Neural cell (in vitro differentiated cells): ENCODE measurements at regions not wholly inside any gene's neighbourhood (a gene's known extent, or its start where the extent isn't known, plus 50 kb on each side); places are given as distances from the start of the nearest gene placed in this dataset.

ENCODE experiments used
- H2AFZ ChIP-seq: fragments of 200-600, 300-800 bp; sonication (generic), shearing (Covaris generic); 2 replicates; pipeline ENCODE4 v1.6.0; 2014; ENCODE audit warnings: low read depth, mild to moderate bottlenecking, antibody characterized with exemption, low read length, moderate library complexity
- H3F3A ChIP-seq: fragments of 200-600 bp; shearing (Covaris generic); 2 replicates; pipeline ENCODE4 v1.6.1; 2016; ENCODE audit warnings: mild to moderate bottlenecking, moderate library complexity, mixed read lengths, antibody characterized with exemption, low read length; ENCODE audit not compliant: insufficient read depth, poor library complexity, severe bottlenecking
- H3K27ac ChIP-seq: fragments of 200-600, 300-800 bp; sonication (generic), shearing (Covaris generic); 2 replicates; pipeline ENCODE4 v1.5.1; 2014; ENCODE audit warnings: mild to moderate bottlenecking, low read length, moderate library complexity
- H3K27me3 ChIP-seq: fragments of 300-800, 200-600 bp; sonication (generic), shearing (Covaris generic); 2 replicates; pipeline ENCODE4 v1.6.0; 2014; ENCODE audit warnings: mild to moderate bottlenecking, low read depth, low read length, moderate library complexity; ENCODE audit not compliant: insufficient read depth
- H3K36me3 ChIP-seq: fragments of 300-800, 200-600 bp; sonication (generic), shearing (Covaris generic); 2 replicates; pipeline ENCODE4 v1.5.1; 2014; ENCODE audit warnings: mild to moderate bottlenecking, antibody characterized with exemption, low read length, moderate library complexity; ENCODE audit not compliant: insufficient read depth
- H3K4me2 ChIP-seq: fragments of 300-800, 200-600 bp; sonication (generic), shearing (Covaris generic); 2 replicates; pipeline ENCODE4 v1.6.0; 2014; ENCODE audit warnings: mild to moderate bottlenecking, low read length
- H3K4me3 ChIP-seq: fragments of 300-800, 200-600 bp; sonication (generic), shearing (Covaris generic); 2 replicates; pipeline ENCODE4 v1.5.1; 2014; ENCODE audit warnings: mild to moderate bottlenecking, low read length, moderate library complexity
- H3K79me2 ChIP-seq: fragments of 200-600 bp; shearing (Covaris generic); replicated peaks from 2 replicates; pipeline ENCODE4 v1.6.0; 2014; ENCODE audit warnings: mild to moderate bottlenecking, low read length, moderate library complexity; ENCODE audit not compliant: insufficient read depth
- H3K9ac ChIP-seq: fragments of 300-800, 200-600 bp; sonication (generic), shearing (Covaris generic); 2 replicates; pipeline ENCODE4 v1.6.1; 2016; ENCODE audit warnings: mild to moderate bottlenecking, low read length, mixed read lengths
- H3K9me2 ChIP-seq: fragments of 200-600 bp; shearing (Covaris generic); 2 replicates; pipeline ENCODE4 v1.6.1; 2016; ENCODE audit warnings: mild to moderate bottlenecking, low read length, mixed read lengths; ENCODE audit not compliant: insufficient read depth
- H3K9me3 ChIP-seq: fragments of 200-600, 300-800 bp; sonication (generic), shearing (Covaris generic); 2 replicates; pipeline ENCODE4 v1.6.1; 2016; ENCODE audit warnings: mild to moderate bottlenecking, mixed run types, low read length, moderate library complexity, mixed read lengths
- H4K20me1 ChIP-seq: fragments of 200-600 bp; shearing (Covaris generic); 2 replicates; pipeline ENCODE4 v1.6.1; 2016; ENCODE audit warnings: mild to moderate bottlenecking, mixed run types; ENCODE audit not compliant: insufficient read depth
- CTCF ChIP-seq: fragments of 450-650 bp; IDR thresholded peaks from 2 replicates; pipeline ENCODE4 v1.5.1; 2014; ENCODE audit warnings: antibody characterized with exemption, mild to moderate bottlenecking, moderate library complexity; ENCODE audit not compliant: poor library complexity, severe bottlenecking
- EP300 ChIP-seq: fragments of 450-650 bp; conservative IDR thresholded peaks from 2 replicates; pipeline ENCODE4 v1.6.1; 2014; ENCODE audit warnings: antibody characterized with exemption, mild to moderate bottlenecking, moderate library complexity; ENCODE audit not compliant: poor library complexity, severe bottlenecking
- EZH2 ChIP-seq: fragments of 200-600, 300-800 bp; shearing (Covaris generic), sonication (generic); IDR thresholded peaks from 2 replicates; pipeline ENCODE4 v1.6.1; 2014; ENCODE audit warnings: antibody characterized with exemption, low read length, borderline replicate concordance, mild to moderate bottlenecking; ENCODE audit not compliant: insufficient read depth, poor library complexity, severe bottlenecking
- MXI1 ChIP-seq: fragments of 450-650 bp; conservative IDR thresholded peaks from 2 replicates; pipeline ENCODE4 v1.6.1; 2014; ENCODE audit warnings: antibody characterized with exemption, mild to moderate bottlenecking; ENCODE audit not compliant: poor library complexity, severe bottlenecking
- POLR2AphosphoS5 ChIP-seq: IDR thresholded peaks from 2 replicates; pipeline ENCODE4 v1.6.1; 2012
- RAD21 ChIP-seq: fragments of 450-650 bp; conservative IDR thresholded peaks from 2 replicates; pipeline ENCODE4 v1.6.1; 2014; ENCODE audit warnings: antibody characterized with exemption, mild to moderate bottlenecking, moderate library complexity
- REST ChIP-seq: IDR thresholded peaks from 2 replicates; pipeline ENCODE4 v1.6.1; 2012; ENCODE audit warnings: borderline replicate concordance
- SMC3 ChIP-seq: fragments of 450-650 bp; conservative IDR thresholded peaks from 2 replicates; pipeline ENCODE4 v1.6.1; 2014; ENCODE audit warnings: antibody characterized with exemption, mild to moderate bottlenecking, moderate library complexity; ENCODE audit not compliant: poor library complexity
- TAF1 ChIP-seq: IDR thresholded peaks from 2 replicates; pipeline ENCODE4 v1.6.1; 2012; ENCODE audit warnings: low read depth

- no peak overlapping the region for H3K4me2 ChIP-seq
- H3F3A ChIP-seq = no peaks in the 10 kb centered on the region
- TF ChIP-seq EZH2 (no peak), POLR2AphosphoS5 (no peak), TAF1 (no peak), MXI1 (no peak), EP300 (no peak)
- H3K79me2 ChIP-seq = no peaks in the 10 kb centered on the region
- no peaks in the 10 kb centered on the region for H3K27me3 ChIP-seq
- H2AFZ ChIP-seq = no peak overlapping the region
- H4K20me1 ChIP-seq = no peaks in the 10 kb centered on the region
- no peaks in the 10 kb centered on the region for H3K9me2 ChIP-seq
- no peaks in the 10 kb centered on the region for H3K36me3 ChIP-seq
- H3K4me3 ChIP-seq = no peak overlapping the region
- H3K9ac ChIP-seq = no peak overlapping the region
- H3K9me3 ChIP-seq = no peaks in the 10 kb centered on the region
- H3K27ac ChIP-seq = peak overlapping the region; percentile 89
Measured at GRCh38 chr5:158499075-158499891, 600.4 kb downstream of the EBF1 start.

- no peak for TF ChIP-seq TAF1
- TF ChIP-seq SMC3 = no peak
- peak; percentile 57 for TF ChIP-seq POLR2AphosphoS5
- no peak for TF ChIP-seq RAD21
- no peak for TF ChIP-seq MXI1
- TF ChIP-seq EP300 = peak; percentile 89
- no peak for TF ChIP-seq EZH2
- TF ChIP-seq REST = peak; percentile 95
- TF ChIP-seq CTCF = no peak
- Histone ChIP-seq H3K9me2 (no peaks in the 10 kb centered on the region), H3F3A (no peaks in the 10 kb centered on the region), H3K4me3 (no peak overlapping the region), H2AFZ (no peak overlapping the region), H3K27me3 (no peaks in the 10 kb centered on the region), H3K79me2 (no peaks in the 10 kb centered on the region), H3K27ac (peak overlapping the region; percentile 89), H3K9ac (peak overlapping the region; percentile 55), H4K20me1 (no peaks in the 10 kb centered on the region), H3K36me3 (no peaks in the 10 kb centered on the region), H3K4me2 (no peak overlapping the region), H3K9me3 (no peaks in the 10 kb centered on the region)
Measured at GRCh38 chr5:158496624-158497023, 603.1 kb downstream of the EBF1 start.
